GM19463 (cell line): ENCODE measurements at regions not wholly inside any gene's neighbourhood (a gene's known extent, or its start where the extent isn't known, plus 50 kb on each side); places are given as distances from the start of the nearest gene placed in this dataset.
A peak's percentile ranks its signal among the peaks of the same experiment; 100 is the strongest.

Experiments
- ATAC-seq: cut with Tn5 transposase; IDR thresholded peaks from one replicate; pipeline ENCODE4 v1.9.1; 2021; ENCODE audit warnings: mild to moderate bottlenecking, moderate library complexity; ENCODE audit not compliant: unreplicated experiment

GRCh38 chr6:105917038-105917695 is 169.0 kb upstream of the PRDM1 start:
- no peak for ATAC-seq

DNA sequence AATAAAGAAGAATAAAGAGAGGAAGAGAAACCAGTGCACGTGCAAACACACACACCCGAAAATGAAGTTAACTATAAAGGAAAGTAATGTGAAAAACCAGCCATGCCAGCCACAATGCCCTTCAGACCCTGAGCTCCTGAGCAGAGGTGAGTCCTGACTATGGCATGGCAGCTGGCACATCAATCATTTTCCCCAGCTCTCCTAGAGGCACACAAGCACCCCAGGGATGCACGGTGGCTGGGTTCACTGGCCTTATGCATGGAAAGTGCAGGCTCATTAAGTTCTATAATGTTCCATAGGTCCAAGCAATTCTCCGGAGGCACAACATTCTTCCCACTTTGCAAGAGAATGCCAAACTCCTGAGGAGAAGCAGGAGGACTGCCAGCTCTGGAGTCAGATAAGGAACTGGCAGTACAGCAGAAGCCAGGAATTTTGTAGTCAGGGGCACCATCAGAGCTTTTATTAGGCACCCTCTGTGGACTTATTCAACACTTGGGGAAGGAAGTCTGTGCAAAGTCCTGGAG is 175.0 kb upstream of the PRDM1 start:
- ATAC-seq = peak; percentile 58

- no peak for ATAC-seq
These were observed 177.0 kb upstream of the PRDM1 start for GRCh38 chr6:105909106-105909505.

DNA sequence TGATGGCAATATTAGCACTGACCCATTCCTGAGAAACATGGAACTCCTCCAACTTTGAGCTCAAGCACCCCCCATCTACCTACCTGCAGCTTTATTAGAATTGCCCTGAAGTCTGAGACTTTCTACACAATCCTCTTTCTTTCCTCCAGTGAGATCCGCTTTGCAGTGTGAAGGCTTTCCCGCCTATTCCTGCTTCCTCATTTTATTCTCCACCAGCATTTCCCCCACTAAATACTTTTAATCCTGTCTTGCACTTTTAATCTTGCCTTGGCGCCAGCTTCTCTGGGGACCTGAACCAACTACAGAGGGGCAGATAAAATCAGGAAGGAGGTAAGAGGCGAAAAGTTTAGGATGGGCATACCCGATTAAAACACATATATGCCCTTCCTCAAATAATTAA is 178.1 kb upstream of the PRDM1 start:
- no peak for ATAC-seq

- ATAC-seq = no peak
These were observed 178.8 kb upstream of the PRDM1 start for GRCh38 chr6:105907301-105907700.

- ATAC-seq = no peak
These were observed 183.6 kb upstream of the PRDM1 start for GRCh38 chr6:105902401-105903031.

GRCh38 chr6:105901583-105901982 is 184.6 kb upstream of the PRDM1 start:
- ATAC-seq = no peak

GRCh38 chr6:105900125-105900937 is 185.8 kb upstream of the PRDM1 start:
- ATAC-seq = no peak

GRCh38 chr6:105898286-105898685 is 187.8 kb upstream of the PRDM1 start:
- peak; percentile 70 for ATAC-seq

DNA sequence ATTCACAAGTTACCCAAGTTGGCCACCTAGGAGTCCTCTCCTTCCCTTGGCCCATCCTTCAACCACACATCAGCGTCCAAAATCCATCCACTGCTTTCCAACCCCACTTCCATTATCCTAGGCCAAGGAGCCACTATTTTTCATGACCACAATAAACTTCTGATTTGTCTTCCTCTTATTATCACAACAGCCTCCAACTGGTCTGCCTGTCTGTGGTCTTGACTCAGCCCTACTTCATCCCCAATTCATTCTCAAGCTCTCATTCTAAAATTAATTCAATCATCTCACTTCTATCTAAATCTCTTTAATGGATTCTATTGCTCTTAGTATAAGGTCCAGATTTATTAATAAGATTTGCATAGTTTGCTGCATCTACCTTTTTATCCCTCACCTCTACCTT is 189.0 kb upstream of the PRDM1 start:
- no peak for ATAC-seq

DNA sequence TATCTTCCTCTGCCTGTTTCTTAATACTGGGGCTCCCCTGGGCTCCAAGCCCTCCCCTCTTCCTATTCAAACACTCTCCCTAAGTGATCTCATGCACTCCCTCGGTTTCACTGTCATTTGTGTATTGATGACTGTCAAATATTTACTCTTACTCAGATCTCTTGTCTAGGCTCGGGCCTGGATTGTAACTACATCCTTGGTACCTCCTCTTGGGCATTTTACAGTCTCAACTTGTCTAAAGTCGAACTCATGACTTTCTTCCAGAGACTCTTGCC is 189.4 kb upstream of the PRDM1 start:
- ATAC-seq = no peak

GRCh38 chr6:105896052-105896820 is 189.9 kb upstream of the PRDM1 start:
- peak; percentile 30 for ATAC-seq

- ATAC-seq = no peak
These were observed 191.6 kb upstream of the PRDM1 start for GRCh38 chr6:105894556-105894955.

DNA sequence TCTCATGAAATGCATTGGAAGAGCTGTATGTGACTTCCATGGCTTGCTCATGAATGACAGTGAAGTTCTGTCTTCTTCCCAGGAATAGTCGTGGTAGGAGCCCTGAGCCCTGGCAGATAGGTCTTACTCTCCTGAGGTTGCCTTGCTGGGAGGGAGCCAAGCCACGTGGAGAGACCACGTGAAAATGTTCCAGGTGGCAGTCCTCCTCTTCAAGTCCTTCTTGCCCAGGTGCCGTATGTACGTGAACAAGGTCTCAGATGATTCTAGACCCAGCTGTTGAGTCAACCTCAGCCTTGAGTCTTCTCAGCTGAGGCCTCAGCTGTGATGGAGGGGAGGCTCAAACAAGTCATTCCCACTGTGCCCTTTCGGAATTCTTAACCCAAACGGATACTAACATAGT is 192.4 kb upstream of the PRDM1 start:
- no peak for ATAC-seq

DNA sequence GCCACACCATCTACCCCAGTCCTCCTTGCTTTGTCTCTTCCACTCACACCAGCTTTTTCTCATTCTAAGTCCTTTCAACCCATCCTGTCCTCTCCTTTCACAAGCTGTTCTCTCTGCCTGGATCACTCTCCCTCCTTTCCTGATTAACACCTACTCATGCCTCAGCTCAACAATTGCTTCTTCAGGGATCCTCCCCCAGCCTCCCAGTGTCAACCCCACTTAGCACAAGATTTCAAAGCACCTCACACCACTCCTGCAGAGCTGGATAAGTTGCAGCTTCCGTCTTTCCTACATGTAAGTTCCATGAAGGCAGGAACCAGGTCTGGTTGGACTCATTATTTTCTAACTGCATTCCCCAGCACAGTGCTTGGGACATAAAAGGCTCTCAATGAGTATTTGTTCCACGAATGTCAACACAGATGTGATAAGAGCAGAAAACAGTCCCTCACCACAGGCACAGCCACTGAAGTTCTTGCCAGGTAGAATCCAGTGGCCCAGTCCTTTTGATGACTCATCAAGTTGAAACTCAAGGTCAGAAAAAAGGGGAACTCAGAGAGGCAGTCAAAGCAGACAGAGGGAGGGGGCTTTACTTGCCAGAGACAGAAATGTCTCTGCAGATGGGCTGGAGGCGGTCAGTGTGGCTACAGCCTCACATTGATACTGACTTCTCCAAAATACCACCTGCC is 193.4 kb upstream of the PRDM1 start:
- ATAC-seq = peak; percentile 88

DNA sequence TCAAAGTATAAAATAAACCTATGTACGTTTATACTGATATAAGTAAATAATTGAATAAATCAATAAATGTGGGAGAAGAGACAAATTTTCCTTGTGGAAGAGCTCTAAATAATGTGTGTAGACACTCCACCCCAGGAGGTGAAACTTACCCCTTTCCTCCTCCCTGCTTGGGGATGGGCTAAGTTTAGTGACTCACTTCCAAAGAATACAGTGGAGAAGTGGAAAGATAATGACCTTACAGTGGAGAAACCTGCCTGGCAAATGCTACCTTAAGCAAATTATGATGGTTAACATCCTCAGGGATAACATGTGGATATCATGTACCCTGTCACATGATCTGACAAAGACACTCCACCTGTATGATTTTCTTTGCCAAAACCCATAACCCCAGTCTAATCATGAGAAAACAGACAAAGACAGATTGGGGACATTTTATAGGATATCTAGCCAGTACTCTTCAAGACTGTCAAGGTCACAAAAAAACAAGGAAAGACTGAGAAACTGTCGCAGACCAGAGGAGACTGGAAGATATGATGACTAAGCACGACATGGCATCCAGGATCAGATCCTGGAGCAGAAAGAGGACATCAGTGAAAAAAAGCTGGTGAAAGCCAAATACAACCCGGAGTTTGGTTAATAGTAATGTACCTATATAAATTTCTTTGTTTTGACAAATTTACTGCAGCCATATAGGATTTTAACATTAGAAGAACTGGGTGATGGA is 195.5 kb upstream of the PRDM1 start:
- ATAC-seq = no peak

- ATAC-seq = no peak
These were observed 196.2 kb upstream of the PRDM1 start for GRCh38 chr6:105889902-105890301.

GRCh38 chr6:105886814-105887544 is 199.2 kb upstream of the PRDM1 start:
- no peak for ATAC-seq

GRCh38 chr6:105886066-105886813 is 199.9 kb upstream of the PRDM1 start:
- no peak for ATAC-seq
